Prostate gland (tissue), 2 donors: ENCODE measurements at regions not wholly inside any gene's neighbourhood (a gene's known extent, or its start where the extent isn't known, plus 50 kb on each side); places are given as distances from the start of the nearest gene placed in this dataset.

Experiments
- CTCF ChIP-seq, 4 experiments: fragments of 200-600 bp in 2 of 4; fragments of 450-650 bp in 2 of 4; sonication (generic) in 2 of 4; IDR thresholded peaks; 1 replicate in 3 of 4; 2 replicates in 1 of 4; pipeline ENCODE4 v1.5.1; 2016 to 2019; ENCODE audit warnings: antibody characterized with exemption in 4 of 4, mild to moderate bottlenecking in 2 of 4, moderate library complexity in 2 of 4
- POLR2A ChIP-seq: fragments of 450-650 bp; IDR thresholded peaks from one replicate; pipeline ENCODE4 v1.6.1; 2016; ENCODE audit warnings: antibody characterized with exemption, mild to moderate bottlenecking
- POLR2AphosphoS5 ChIP-seq: sonication (generic); formaldehyde crosslinking; IDR thresholded peaks from one replicate; pipeline ENCODE4 v1.6.1; 2017; ENCODE audit warnings: antibody characterized with exemption

GRCh38 chr3:34439796-34440195 lies 641.4 kb downstream of the PDCD6IP start:
- TF ChIP-seq POLR2A (no peak), CTCF (IDR thresholded peaks at IDR 0.05) (no peak), POLR2AphosphoS5 (no peak)
